Neural crest cell (in vitro differentiated cells): ENCODE measurements at regions not wholly inside any gene's neighbourhood (a gene's known extent, or its start where the extent isn't known, plus 50 kb on each side); places are given as distances from the start of the nearest gene placed in this dataset.

Experiments
- DNase-seq: peaks from one replicate; pipeline ENCODE4 v3.0.0; 2021; ENCODE audit warnings: low read depth, mixed read lengths, low spot score
- H3K27ac Mint-ChIP-seq: one replicate; pipeline ENCODE4 v1.8.0; 2021; ENCODE audit warnings: mild to moderate bottlenecking, mixed read lengths; ENCODE audit not compliant: unreplicated experiment
- H3K27me3 Mint-ChIP-seq: 2 replicates; pipeline ENCODE4 v1.8.0; 2021; ENCODE audit warnings: low read depth, mild to moderate bottlenecking, mixed read lengths
- H3K36me3 Mint-ChIP-seq: 2 replicates; pipeline ENCODE4 v1.8.0; 2021; ENCODE audit warnings: low read depth, mild to moderate bottlenecking, mixed read lengths
- H3K4me1 Mint-ChIP-seq: 2 replicates; pipeline ENCODE4 v1.8.0; 2021; ENCODE audit warnings: mixed read lengths
- H3K4me3 Mint-ChIP-seq: one replicate; pipeline ENCODE4 v1.8.0; 2021; ENCODE audit warnings: mild to moderate bottlenecking, mixed read lengths
- H3K9me3 Mint-ChIP-seq: 2 replicates; pipeline ENCODE4 v1.8.0; 2021; ENCODE audit warnings: mixed read lengths
- CTCF ChIP-seq: fragments of 200-600 bp; sonication (generic); conservative IDR thresholded peaks from 2 replicates; pipeline ENCODE4 v1.5.0; 2021; ENCODE audit warnings: antibody characterized with exemption, mild to moderate bottlenecking

- Mint-ChIP-seq H3K27me3 (no peaks in the 10 kb centered on the region), H3K9me3 (peaks cover 9% of the 10 kb centered on the region), H3K4me3 (no peak overlapping the region), H3K36me3 (peaks cover 16% of the 10 kb centered on the region), H3K4me1 (peaks cover 20% of the 10 kb centered on the region), H3K27ac (peak overlapping the region; percentile 2)
- DNase-seq, result no peak
- TF ChIP-seq CTCF, result no peak
Observed at GRCh38 chr7:20064974-20065862, 152.0 kb downstream of the MACC1 start.

- H3K9me3 Mint-ChIP-seq, result peaks cover 9% of the 10 kb centered on the region
- peaks cover 12% of the 10 kb centered on the region for H3K36me3 Mint-ChIP-seq
Observed at GRCh38 chr7:20064181-20064970, 152.8 kb downstream of the MACC1 start.

GRCh38 chr7:20063644-20064043, 153.5 kb downstream of the MACC1 start:
- Mint-ChIP-seq H3K9me3 (peaks cover 5% of the 10 kb centered on the region), H3K4me1 (peaks cover 20% of the 10 kb centered on the region)
- no peak for DNase-seq

More at GRCh38 chr7:20064181-20064970, 152.8 kb downstream of the MACC1 start:
- Mint-ChIP-seq H3K27ac (no peak overlapping the region), H3K4me3 (no peak overlapping the region), H3K27me3 (no peaks in the 10 kb centered on the region), H3K4me1 (peaks cover 20% of the 10 kb centered on the region)
- no peak for TF ChIP-seq CTCF
- no peak for DNase-seq

GRCh38 chr7:20062932-20063331, 154.3 kb downstream of the MACC1 start:
- Mint-ChIP-seq H3K27me3 (no peaks in the 10 kb centered on the region), H3K27ac (no peak overlapping the region), H3K4me1 (peaks cover 20% of the 10 kb centered on the region), H3K4me3 (no peak overlapping the region), H3K36me3 (peaks cover 7% of the 10 kb centered on the region), H3K9me3 (peaks cover 5% of the 10 kb centered on the region)
- DNase-seq, result no peak
- no peak for TF ChIP-seq CTCF

More at GRCh38 chr7:20063644-20064043, 153.5 kb downstream of the MACC1 start:
- no peak for TF ChIP-seq CTCF
- Mint-ChIP-seq H3K36me3 (peaks cover 7% of the 10 kb centered on the region), H3K27ac (no peak overlapping the region), H3K27me3 (no peaks in the 10 kb centered on the region), H3K4me3 (no peak overlapping the region)

GRCh38 chr7:20053334-20054104, 163.7 kb downstream of the MACC1 start:
- Mint-ChIP-seq H3K4me3 (no peak overlapping the region), H3K36me3 (no peaks in the 10 kb centered on the region), H3K27me3 (no peaks in the 10 kb centered on the region), H3K27ac (no peak overlapping the region), H3K4me1 (no peaks in the 10 kb centered on the region), H3K9me3 (peaks cover 15% of the 10 kb centered on the region)
- no peak for TF ChIP-seq CTCF
- no peak for DNase-seq
